ENCODE measurements at regions not wholly inside any gene's neighbourhood (a gene's known extent, or its start where the extent isn't known, plus 50 kb on each side); places are given as distances from the start of the nearest gene placed in this dataset.

DNA sequence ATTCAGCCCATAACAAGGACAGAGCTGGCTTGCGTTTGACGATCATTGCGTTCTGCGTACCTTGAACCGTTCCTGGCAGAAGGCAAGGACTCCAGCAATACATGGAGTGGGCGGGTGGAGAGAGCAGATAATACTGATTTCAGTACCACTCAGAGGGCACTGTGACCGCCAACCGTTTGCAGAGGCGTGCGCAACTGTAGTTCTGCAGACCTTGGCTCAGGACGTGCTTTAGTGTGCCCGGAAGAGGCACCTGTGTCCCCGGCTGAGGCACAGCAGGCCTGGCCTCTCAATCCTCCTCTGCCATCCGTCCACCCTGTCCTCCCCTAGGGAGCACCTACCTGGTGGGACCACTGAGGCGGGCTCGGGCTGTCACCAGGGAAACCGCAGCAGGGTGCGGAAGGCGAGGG lies 117.6 kb upstream of the USP29 start:
- Histone ChIP-seq H3K79me2 (ENCODE audit: insufficient read depth, low read length) (no peaks in the 10 kb centered on the region), H2AFZ (ENCODE audit: low read depth, low read length, poor library complexity, severe bottlenecking) (no peak overlapping the region), H3K9ac (ENCODE audit: low read length) (no peak overlapping the region), H3K9me2 (ENCODE audit: insufficient read depth) (no peaks in the 10 kb centered on the region), H3K4me1 (ENCODE audit: control insufficient read depth in 1 of 2, insufficient read depth in 2 of 2, low read length in 2 of 2) (no peaks in the 10 kb centered on the region), H3K4me2 (ENCODE audit: low read length) (no peak overlapping the region), H3K4me3 (replicated peaks in 1 of 2; ENCODE audit: low read depth in 1 of 2, low read length in 2 of 2) (no peak overlapping the region), H3K36me3 (ENCODE audit: control insufficient read depth in 1 of 2, insufficient read depth in 2 of 2, low read length in 2 of 2) (no peaks in the 10 kb centered on the region), H3K9me3 (ENCODE audit: control insufficient read depth in 1 of 2, insufficient read depth in 1 of 2, low read depth in 1 of 2, low read length in 2 of 2) (peaks cover 6 to 9% of the 10 kb centered on the region in 2 experiments; a peak in 2 of 4 replicates), H4K20me1 (ENCODE audit: insufficient read depth) (no peaks in the 10 kb centered on the region), H3K27ac (ENCODE audit: low read depth, low read length) (no peak overlapping the region), H3K27me3 (ENCODE audit: insufficient read depth, low read length) (no peaks in the 10 kb centered on the region)
- POLR2A ChIA-PET = no interaction called here
- ATAC-seq (no peak), DNase-seq (ENCODE audit: low read depth, low spot score) (no peak)
- no peak for TF ChIP-seq EZH2 (IDR thresholded peaks at IDR 0.05)
- no peak for TF ChIP-seq ZFX (IDR thresholded peaks at IDR 0.05)
- BruUV-seq (replicated peaks) = no TSS peak
- CTCF ChIA-PET = no interaction called here
- RAD21 ChIA-PET (ENCODE audit: low non-redundant PET in 1 of 2, low total read pairs in 2 of 2, uncharacterized antibody in 2 of 2, unreplicated experiment in 2 of 2) = no interaction called here
- intact Hi-C loops (cut with micrococcal nuclease) = no loop called here

DNA sequence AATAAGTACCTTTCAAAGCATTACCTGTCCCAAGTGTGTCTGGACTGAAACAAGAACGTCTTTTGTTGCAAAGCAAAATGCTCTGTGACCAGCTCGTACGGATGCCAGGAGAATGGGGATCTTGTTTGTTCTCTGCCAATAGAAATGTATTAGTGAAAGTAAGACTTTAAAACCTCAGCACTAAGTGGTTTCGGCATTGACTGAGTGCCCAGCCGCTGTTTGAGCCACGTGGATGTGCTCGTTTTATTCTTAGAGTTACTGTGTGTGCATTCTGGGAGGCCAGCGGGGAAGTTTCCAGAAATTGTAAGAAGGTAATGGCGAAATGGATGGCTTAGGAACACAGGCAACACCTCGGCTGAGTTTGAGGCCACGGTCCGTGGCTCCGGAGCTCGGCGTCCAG lies 117.1 kb upstream of the USP29 start:
- no peak overlapping the region for H3K27ac ChIP-seq (ENCODE audit: low read depth, low read length)
- no peaks in the 10 kb centered on the region for H4K20me1 ChIP-seq (ENCODE audit: insufficient read depth)
- DNase-seq (ENCODE audit: low read depth, low spot score) (no peak), ATAC-seq (no peak)
- no peaks in the 10 kb centered on the region for H3K9me2 ChIP-seq (ENCODE audit: insufficient read depth)
- no peaks in the 10 kb centered on the region for H3K79me2 ChIP-seq (ENCODE audit: insufficient read depth, low read length)
- no peak overlapping the region for H2AFZ ChIP-seq (ENCODE audit: low read depth, low read length, poor library complexity, severe bottlenecking)
- H3K9ac ChIP-seq (ENCODE audit: low read length) = no peak overlapping the region
- no peak for TF ChIP-seq CBX3 (IDR thresholded peaks at IDR 0.05; ENCODE audit: low read depth)
- no peaks in the 10 kb centered on the region for H3K27me3 ChIP-seq (ENCODE audit: insufficient read depth, low read length)
- H3K36me3 ChIP-seq (ENCODE audit: control insufficient read depth in 1 of 2, insufficient read depth in 2 of 2, low read length in 2 of 2) = no peaks in the 10 kb centered on the region
- RAD21 ChIA-PET (ENCODE audit: low non-redundant PET in 1 of 2, low total read pairs in 2 of 2, uncharacterized antibody in 2 of 2, unreplicated experiment in 2 of 2) = no interaction called here
- H3K4me2 ChIP-seq (ENCODE audit: low read length) = no peak overlapping the region
- POLR2A ChIA-PET = no interaction called here
- H3K9me3 ChIP-seq (ENCODE audit: control insufficient read depth in 1 of 2, insufficient read depth in 1 of 2, low read depth in 1 of 2, low read length in 2 of 2) = peaks cover 6 to 9% of the 10 kb centered on the region in 2 experiments; a peak in 2 of 4 replicates
- CTCF ChIA-PET = no interaction called here
- no TSS peak for BruUV-seq (replicated peaks)
- intact Hi-C loops (cut with micrococcal nuclease) = no loop called here
- H3K4me3 ChIP-seq (replicated peaks in 1 of 2; ENCODE audit: low read depth in 1 of 2, low read length in 2 of 2) = no peak overlapping the region
- no peaks in the 10 kb centered on the region for H3K4me1 ChIP-seq (ENCODE audit: control insufficient read depth in 1 of 2, insufficient read depth in 2 of 2, low read length in 2 of 2)

DNA sequence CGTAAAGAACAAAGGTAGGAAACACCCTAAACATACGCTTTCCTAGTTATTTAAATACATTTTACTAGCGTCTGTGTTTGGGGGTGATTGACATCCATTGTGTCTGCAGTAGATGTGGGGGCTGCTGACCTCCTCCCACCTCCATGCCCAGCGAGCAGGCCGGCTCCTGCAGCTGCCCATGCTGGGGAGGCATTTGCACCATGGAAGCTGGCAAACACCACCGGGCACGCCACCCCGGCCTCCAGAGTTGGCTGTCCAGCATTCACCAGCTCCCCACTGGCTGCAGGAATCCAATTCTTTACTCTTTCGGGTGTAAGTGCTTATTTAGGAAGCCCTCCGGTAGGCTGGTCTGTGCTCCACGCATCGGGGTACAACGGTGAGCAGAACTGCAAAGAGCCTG lies 115.4 kb upstream of the USP29 start:
- ChIA-PET CTCF (no interaction called here), POLR2A (no interaction called here)
- DNase-seq (ENCODE audit: low read depth, low spot score) = no peak

More for the DNA sequence above, 115.4 kb upstream of the USP29 start:
- H3K4me1 ChIP-seq (ENCODE audit: control insufficient read depth in 1 of 2, insufficient read depth in 2 of 2, low read length in 2 of 2) = no peaks in the 10 kb centered on the region
- intact Hi-C loops (cut with micrococcal nuclease) = no loop called here
- no peaks in the 10 kb centered on the region for H3K27me3 ChIP-seq (ENCODE audit: insufficient read depth, low read length)
- H3K27ac ChIP-seq (ENCODE audit: low read depth, low read length) = no peak overlapping the region
- no peaks in the 10 kb centered on the region for H4K20me1 ChIP-seq (ENCODE audit: insufficient read depth)
- H3K4me3 ChIP-seq (replicated peaks in 1 of 2; ENCODE audit: low read depth in 1 of 2, low read length in 2 of 2) = no peak overlapping the region
- no peak overlapping the region for H3K4me2 ChIP-seq (ENCODE audit: low read length)
- no peak for ATAC-seq
- H3K9me3 ChIP-seq (ENCODE audit: control insufficient read depth in 1 of 2, insufficient read depth in 1 of 2, low read depth in 1 of 2, low read length in 2 of 2) = peaks cover 3 to 5% of the 10 kb centered on the region in 2 experiments; a peak in 2 of 4 replicates
- H3K9me2 ChIP-seq (ENCODE audit: insufficient read depth) = no peaks in the 10 kb centered on the region
- H3K9ac ChIP-seq (ENCODE audit: low read length) = no peak overlapping the region
- BruUV-seq (replicated peaks) = no TSS peak
- TF ChIP-seq TCF7L2 (IDR thresholded peaks at IDR 0.05; ENCODE audit: borderline replicate concordance, extremely low read depth, insufficient read depth, insufficient read length) (no peak), SP1 (IDR thresholded peaks at IDR 0.05; ENCODE audit: low read depth) (no peak), SRF (IDR thresholded peaks at IDR 0.05; ENCODE audit: low read depth) (no peak), RAD21 (IDR thresholded peaks at IDR 0.05; ENCODE audit: low read depth) (no peak)
- no peaks in the 10 kb centered on the region for H3K36me3 ChIP-seq (ENCODE audit: control insufficient read depth in 1 of 2, insufficient read depth in 2 of 2, low read length in 2 of 2)
- H2AFZ ChIP-seq (ENCODE audit: low read depth, low read length, poor library complexity, severe bottlenecking) = no peak overlapping the region
- H3K79me2 ChIP-seq (ENCODE audit: insufficient read depth, low read length) = no peaks in the 10 kb centered on the region
- RAD21 ChIA-PET (ENCODE audit: low non-redundant PET in 1 of 2, low total read pairs in 2 of 2, uncharacterized antibody in 2 of 2, unreplicated experiment in 2 of 2) = no interaction called here
